ENCODE measurements at regions not wholly inside any gene's neighbourhood (a gene's known extent, or its start where the extent isn't known, plus 50 kb on each side); places are given as distances from the start of the nearest gene placed in this dataset.

DNA sequence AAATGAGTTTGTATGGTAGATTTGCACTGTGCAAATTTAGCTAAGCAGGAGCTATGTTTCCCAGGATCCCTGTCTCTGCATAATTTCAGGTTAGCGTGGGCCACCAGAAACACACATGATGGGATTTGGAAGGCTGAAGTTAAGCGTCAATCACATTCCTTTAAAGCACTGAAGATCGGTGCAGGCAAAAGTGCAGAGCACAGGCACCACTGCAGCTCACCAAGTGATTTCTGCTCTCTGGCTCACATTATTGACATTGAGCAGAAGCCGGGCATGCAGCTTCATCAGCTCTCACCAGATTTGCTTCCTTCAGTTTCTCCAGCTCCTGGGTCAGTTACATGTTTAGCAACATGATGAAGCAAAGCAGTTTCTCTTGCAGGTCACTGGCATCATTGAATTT lies 256.4 kb upstream of the TGFBR2 start:
- TF ChIP-seq, protein P1, sequence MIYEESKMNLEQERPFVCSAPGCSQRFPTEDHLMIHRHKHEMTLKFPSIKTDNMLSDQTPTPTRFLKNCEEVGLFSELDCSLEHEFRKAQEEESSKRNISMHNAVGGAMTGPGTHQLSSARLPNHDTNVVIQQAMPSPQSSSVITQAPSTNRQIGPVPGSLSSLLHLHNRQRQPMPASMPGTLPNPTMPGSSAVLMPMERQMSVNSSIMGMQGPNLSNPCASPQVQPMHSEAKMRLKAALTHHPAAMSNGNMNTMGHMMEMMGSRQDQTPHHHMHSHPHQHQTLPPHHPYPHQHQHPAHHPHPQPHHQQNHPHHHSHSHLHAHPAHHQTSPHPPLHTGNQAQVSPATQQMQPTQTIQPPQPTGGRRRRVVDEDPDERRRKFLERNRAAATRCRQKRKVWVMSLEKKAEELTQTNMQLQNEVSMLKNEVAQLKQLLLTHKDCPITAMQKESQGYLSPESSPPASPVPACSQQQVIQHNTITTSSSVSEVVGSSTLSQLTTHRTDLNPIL (CRISPR knock-in tag; IDR thresholded peaks at IDR 0.05; ENCODE audit: low read depth), result no peak
- TF ChIP-seq, protein P2, sequence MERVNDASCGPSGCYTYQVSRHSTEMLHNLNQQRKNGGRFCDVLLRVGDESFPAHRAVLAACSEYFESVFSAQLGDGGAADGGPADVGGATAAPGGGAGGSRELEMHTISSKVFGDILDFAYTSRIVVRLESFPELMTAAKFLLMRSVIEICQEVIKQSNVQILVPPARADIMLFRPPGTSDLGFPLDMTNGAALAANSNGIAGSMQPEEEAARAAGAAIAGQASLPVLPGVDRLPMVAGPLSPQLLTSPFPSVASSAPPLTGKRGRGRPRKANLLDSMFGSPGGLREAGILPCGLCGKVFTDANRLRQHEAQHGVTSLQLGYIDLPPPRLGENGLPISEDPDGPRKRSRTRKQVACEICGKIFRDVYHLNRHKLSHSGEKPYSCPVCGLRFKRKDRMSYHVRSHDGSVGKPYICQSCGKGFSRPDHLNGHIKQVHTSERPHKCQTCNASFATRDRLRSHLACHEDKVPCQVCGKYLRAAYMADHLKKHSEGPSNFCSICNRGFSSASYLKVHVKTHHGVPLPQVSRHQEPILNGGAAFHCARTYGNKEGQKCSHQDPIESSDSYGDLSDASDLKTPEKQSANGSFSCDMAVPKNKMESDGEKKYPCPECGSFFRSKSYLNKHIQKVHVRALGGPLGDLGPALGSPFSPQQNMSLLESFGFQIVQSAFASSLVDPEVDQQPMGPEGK (CRISPR knock-in tag; IDR thresholded peaks at IDR 0.05; ENCODE audit: borderline replicate concordance), result no peak
- TF ChIP-seq OSR1 (CRISPR knock-in tag; IDR thresholded peaks at IDR 0.05) (no peak), ESRRG (CRISPR knock-in tag; IDR thresholded peaks at IDR 0.05) (no peak), CSDC2 (CRISPR knock-in tag; IDR thresholded peaks at IDR 0.05) (no peak), ZFP3 (CRISPR knock-in tag; IDR thresholded peaks at IDR 0.05) (no peak), PPARA (CRISPR knock-in tag; IDR thresholded peaks at IDR 0.05; ENCODE audit: borderline replicate concordance) (no peak), RARB (CRISPR knock-in tag; IDR thresholded peaks at IDR 0.05) (no peak)
- TF ChIP-seq, protein P3, sequence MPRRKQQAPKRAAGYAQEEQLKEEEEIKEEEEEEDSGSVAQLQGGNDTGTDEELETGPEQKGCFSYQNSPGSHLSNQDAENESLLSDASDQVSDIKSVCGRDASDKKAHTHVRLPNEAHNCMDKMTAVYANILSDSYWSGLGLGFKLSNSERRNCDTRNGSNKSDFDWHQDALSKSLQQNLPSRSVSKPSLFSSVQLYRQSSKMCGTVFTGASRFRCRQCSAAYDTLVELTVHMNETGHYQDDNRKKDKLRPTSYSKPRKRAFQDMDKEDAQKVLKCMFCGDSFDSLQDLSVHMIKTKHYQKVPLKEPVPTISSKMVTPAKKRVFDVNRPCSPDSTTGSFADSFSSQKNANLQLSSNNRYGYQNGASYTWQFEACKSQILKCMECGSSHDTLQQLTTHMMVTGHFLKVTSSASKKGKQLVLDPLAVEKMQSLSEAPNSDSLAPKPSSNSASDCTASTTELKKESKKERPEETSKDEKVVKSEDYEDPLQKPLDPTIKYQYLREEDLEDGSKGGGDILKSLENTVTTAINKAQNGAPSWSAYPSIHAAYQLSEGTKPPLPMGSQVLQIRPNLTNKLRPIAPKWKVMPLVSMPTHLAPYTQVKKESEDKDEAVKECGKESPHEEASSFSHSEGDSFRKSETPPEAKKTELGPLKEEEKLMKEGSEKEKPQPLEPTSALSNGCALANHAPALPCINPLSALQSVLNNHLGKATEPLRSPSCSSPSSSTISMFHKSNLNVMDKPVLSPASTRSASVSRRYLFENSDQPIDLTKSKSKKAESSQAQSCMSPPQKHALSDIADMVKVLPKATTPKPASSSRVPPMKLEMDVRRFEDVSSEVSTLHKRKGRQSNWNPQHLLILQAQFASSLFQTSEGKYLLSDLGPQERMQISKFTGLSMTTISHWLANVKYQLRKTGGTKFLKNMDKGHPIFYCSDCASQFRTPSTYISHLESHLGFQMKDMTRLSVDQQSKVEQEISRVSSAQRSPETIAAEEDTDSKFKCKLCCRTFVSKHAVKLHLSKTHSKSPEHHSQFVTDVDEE (CRISPR knock-in tag; IDR thresholded peaks at IDR 0.05), result no peak

Data from SK-N-SH treated with all-trans-retinoic acid at 6 μM for 48 hours (cell line).